OCI-LY1 (cell line): ENCODE measurements at regions not wholly inside any gene's neighbourhood (a gene's known extent, or its start where the extent isn't known, plus 50 kb on each side); places are given as distances from the start of the nearest gene placed in this dataset.

Experiments
- H2AFZ ChIP-seq: fragments of 200-600 bp; sonication (generic), shearing (Covaris generic); 2 replicates; pipeline ENCODE4 v1.6.0; 2014; ENCODE audit warnings: antibody characterized with exemption, mild to moderate bottlenecking, low read length
- H3F3A ChIP-seq: fragments of 200-600 bp; sonication (generic), shearing (Covaris generic); 2 replicates; pipeline ENCODE4 v1.6.0; 2014; ENCODE audit warnings: mild to moderate bottlenecking, antibody characterized with exemption, low read length, moderate library complexity; ENCODE audit not compliant: insufficient read depth
- H3K27ac ChIP-seq: fragments of 200-600 bp; sonication (generic); 2 replicates; pipeline ENCODE4 v1.5.1; 2014; ENCODE audit warnings: low read length, mixed run types, mild to moderate bottlenecking, low read depth; ENCODE audit not compliant: poor library complexity, severe bottlenecking
- H3K27me3 ChIP-seq: fragments of 200-600 bp; sonication (generic); 2 replicates; pipeline ENCODE4 v1.6.0; 2014; ENCODE audit warnings: antibody characterized with exemption, mild to moderate bottlenecking, low read length, moderate library complexity; ENCODE audit not compliant: insufficient read depth
- H3K36me3 ChIP-seq: fragments of 200-600 bp; sonication (generic); 2 replicates; pipeline ENCODE4 v1.6.1; 2014; ENCODE audit warnings: mild to moderate bottlenecking, antibody characterized with exemption, low read length, moderate library complexity, mixed read lengths; ENCODE audit not compliant: insufficient read depth
- H3K4me1 ChIP-seq: fragments of 200-600 bp; sonication (generic); 2 replicates; pipeline ENCODE4 v1.5.1; 2014; ENCODE audit warnings: mild to moderate bottlenecking, low read length, moderate library complexity; ENCODE audit not compliant: insufficient read depth, severe bottlenecking
- H3K4me2 ChIP-seq: fragments of 200-600 bp; sonication (generic), shearing (Covaris generic); 2 replicates; pipeline ENCODE4 v1.6.1; 2014; ENCODE audit warnings: low read length
- H3K4me3 ChIP-seq: fragments of 200-600 bp; sonication (generic); 2 replicates; pipeline ENCODE4 v1.5.1; 2014; ENCODE audit warnings: low read length, low read depth, mild to moderate bottlenecking, mixed read lengths; ENCODE audit not compliant: poor library complexity, severe bottlenecking
- H3K79me2 ChIP-seq: fragments of 200-600 bp; shearing (Covaris generic); 2 replicates; pipeline ENCODE4 v1.6.1; 2016; ENCODE audit warnings: mixed run types, low read length, mixed read lengths; ENCODE audit not compliant: insufficient read depth
- H3K9ac ChIP-seq: fragments of 200-600 bp; sonication (generic), shearing (Covaris generic); 2 replicates; pipeline ENCODE4 v1.6.1; 2014; ENCODE audit warnings: mild to moderate bottlenecking, low read length, mixed read lengths
- H3K9me2 ChIP-seq: fragments of 200-600 bp; sonication (generic), shearing (Covaris generic); 2 replicates; pipeline ENCODE4 v1.6.1; 2014; ENCODE audit warnings: low read depth, mild to moderate bottlenecking, low read length, mixed read lengths
- H3K9me3 ChIP-seq: fragments of 200-600 bp; shearing (Covaris generic); 2 replicates; pipeline ENCODE4 v1.6.1; 2014; ENCODE audit warnings: low read length, mixed read lengths
- H4K20me1 ChIP-seq: fragments of 200-600 bp; sonication (generic), shearing (Covaris generic); 2 replicates; pipeline ENCODE4 v1.6.0; 2016; ENCODE audit warnings: mild to moderate bottlenecking, low read length; ENCODE audit not compliant: insufficient read depth
- EZH2 ChIP-seq: fragments of 200-600 bp; sonication (generic), shearing (Covaris generic); IDR thresholded peaks from 2 replicates; pipeline ENCODE4 v1.8.0; 2017; ENCODE audit warnings: borderline replicate concordance, mixed run types, mild to moderate bottlenecking, antibody characterized with exemption, low read length, moderate library complexity, mixed read lengths
- TF ChIP-seq, protein P1 (sequence below): fragments of 200-600 bp; sonication (generic), shearing (Covaris generic); IDR thresholded peaks from 2 replicates; pipeline ENCODE4 v1.5.1; 2017; ENCODE audit warnings: mild to moderate bottlenecking, antibody characterized with exemption, low read length, moderate library complexity, mixed read lengths

DNA sequence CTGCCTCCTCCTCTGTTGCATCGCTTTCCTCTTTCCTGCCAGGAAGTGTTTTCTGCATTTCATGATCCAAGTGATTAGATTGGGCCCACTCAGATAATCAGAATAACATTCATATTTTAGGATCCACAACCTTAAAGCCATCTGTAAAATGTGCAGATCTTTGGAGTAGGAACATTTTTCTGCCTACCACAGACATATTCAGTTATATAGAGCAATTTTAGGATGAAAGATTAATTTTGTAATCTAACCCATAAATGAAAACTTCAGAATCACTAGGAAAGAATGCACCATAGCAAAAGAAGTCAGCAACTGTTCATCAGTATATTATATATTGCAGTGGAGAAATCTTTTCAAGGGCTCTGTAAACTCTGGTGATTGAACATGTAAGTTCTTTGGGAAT lies 659.9 kb upstream of the LUZP2 start:
- H3K36me3 ChIP-seq: no peaks in the 10 kb centered on the region
- H3K27me3 ChIP-seq: no peaks in the 10 kb centered on the region
- H3K4me1 ChIP-seq: no peaks in the 10 kb centered on the region
- H3K9me3 ChIP-seq: no peaks in the 10 kb centered on the region
- H3K4me2 ChIP-seq: no peak overlapping the region
- H3K4me3 ChIP-seq: no peak overlapping the region
- H3K9me2 ChIP-seq: no peaks in the 10 kb centered on the region
- no peak overlapping the region for H3K27ac ChIP-seq
- H2AFZ ChIP-seq: no peak overlapping the region
- H3K9ac ChIP-seq: no peak overlapping the region
- no peaks in the 10 kb centered on the region for H3K79me2 ChIP-seq
- TF ChIP-seq, protein P1, sequence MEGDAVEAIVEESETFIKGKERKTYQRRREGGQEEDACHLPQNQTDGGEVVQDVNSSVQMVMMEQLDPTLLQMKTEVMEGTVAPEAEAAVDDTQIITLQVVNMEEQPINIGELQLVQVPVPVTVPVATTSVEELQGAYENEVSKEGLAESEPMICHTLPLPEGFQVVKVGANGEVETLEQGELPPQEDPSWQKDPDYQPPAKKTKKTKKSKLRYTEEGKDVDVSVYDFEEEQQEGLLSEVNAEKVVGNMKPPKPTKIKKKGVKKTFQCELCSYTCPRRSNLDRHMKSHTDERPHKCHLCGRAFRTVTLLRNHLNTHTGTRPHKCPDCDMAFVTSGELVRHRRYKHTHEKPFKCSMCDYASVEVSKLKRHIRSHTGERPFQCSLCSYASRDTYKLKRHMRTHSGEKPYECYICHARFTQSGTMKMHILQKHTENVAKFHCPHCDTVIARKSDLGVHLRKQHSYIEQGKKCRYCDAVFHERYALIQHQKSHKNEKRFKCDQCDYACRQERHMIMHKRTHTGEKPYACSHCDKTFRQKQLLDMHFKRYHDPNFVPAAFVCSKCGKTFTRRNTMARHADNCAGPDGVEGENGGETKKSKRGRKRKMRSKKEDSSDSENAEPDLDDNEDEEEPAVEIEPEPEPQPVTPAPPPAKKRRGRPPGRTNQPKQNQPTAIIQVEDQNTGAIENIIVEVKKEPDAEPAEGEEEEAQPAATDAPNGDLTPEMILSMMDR: no peak
- no peak for TF ChIP-seq EZH2
- no peaks in the 10 kb centered on the region; the same call in 1 of the 2 replicates for H3F3A ChIP-seq
- H4K20me1 ChIP-seq: no peaks in the 10 kb centered on the region

DNA sequence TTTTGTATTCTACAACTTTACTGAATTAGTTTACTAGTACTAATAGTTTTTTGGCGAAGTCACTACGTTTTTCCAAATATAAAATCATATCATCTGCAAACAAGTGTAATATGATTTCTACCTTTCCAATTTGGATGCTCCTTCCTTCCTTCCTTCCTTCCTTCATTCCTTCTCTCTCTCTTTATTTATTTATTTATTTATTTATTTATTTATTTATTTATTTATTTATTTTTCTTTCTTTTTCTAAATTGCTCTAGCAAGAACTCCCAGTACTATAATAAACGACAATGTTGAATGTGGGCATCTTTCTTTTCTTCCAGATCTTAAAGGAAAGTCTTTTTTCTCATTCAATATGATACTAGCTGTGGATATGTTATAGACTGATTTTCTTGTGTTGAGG lies 656.0 kb upstream of the LUZP2 start:
- no peaks in the 10 kb centered on the region; the same call in 1 of the 2 replicates for H3F3A ChIP-seq
- TF ChIP-seq, protein P1: no peak
- no peak for TF ChIP-seq EZH2
- no peak overlapping the region for H2AFZ ChIP-seq
- no peaks in the 10 kb centered on the region for H4K20me1 ChIP-seq
- H3K9me3 ChIP-seq: no peaks in the 10 kb centered on the region
- H3K36me3 ChIP-seq: no peaks in the 10 kb centered on the region
- H3K27ac ChIP-seq: no peak overlapping the region
- H3K9me2 ChIP-seq: no peaks in the 10 kb centered on the region
- H3K4me1 ChIP-seq: no peaks in the 10 kb centered on the region
- H3K9ac ChIP-seq: no peak overlapping the region
- H3K27me3 ChIP-seq: no peaks in the 10 kb centered on the region
- H3K4me3 ChIP-seq: no peak overlapping the region
- H3K4me2 ChIP-seq: no peak overlapping the region
- H3K79me2 ChIP-seq: no peaks in the 10 kb centered on the region

DNA sequence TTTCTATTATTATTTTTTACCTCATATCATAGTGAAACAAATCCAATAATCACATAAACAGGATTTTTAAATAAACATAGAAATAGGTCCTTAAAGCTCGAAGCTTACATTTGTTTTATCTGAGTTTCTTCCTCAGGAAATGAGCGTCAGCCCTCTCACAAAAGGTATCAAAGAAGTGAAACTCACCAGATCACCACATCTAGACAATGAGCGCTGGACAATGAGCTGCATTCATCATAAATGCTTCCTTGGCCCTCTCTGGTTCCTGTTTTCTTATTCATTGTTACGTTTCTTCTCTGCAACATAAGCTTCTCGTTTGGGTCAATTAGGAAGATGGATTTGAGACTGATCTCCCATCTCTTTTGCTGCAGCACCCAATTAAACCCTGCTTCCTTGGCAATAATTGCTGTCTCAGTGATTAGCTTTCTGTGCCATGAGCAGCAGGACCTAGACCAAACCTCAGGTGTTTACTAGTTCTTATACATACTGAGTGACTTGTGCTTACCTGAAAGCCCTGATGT lies 649.9 kb upstream of the LUZP2 start:
- Histone ChIP-seq H3F3A (no peaks in the 10 kb centered on the region), H3K4me1 (no peaks in the 10 kb centered on the region), H3K4me3 (no peak overlapping the region), H3K9me2 (no peaks in the 10 kb centered on the region), H3K79me2 (no peaks in the 10 kb centered on the region), H3K9me3 (no peaks in the 10 kb centered on the region), H3K36me3 (no peaks in the 10 kb centered on the region), H3K27me3 (no peaks in the 10 kb centered on the region), H3K4me2 (no peak overlapping the region), H2AFZ (no peak overlapping the region), H3K9ac (no peak overlapping the region), H4K20me1 (no peaks in the 10 kb centered on the region), H3K27ac (no peak overlapping the region)
- no peak for TF ChIP-seq EZH2
- TF ChIP-seq, protein P1: no peak
